PFSK-1 (cell line): ENCODE measurements at regions not wholly inside any gene's neighbourhood (a gene's known extent, or its start where the extent isn't known, plus 50 kb on each side); places are given as distances from the start of the nearest gene placed in this dataset.

Experiments used
- POLR2AphosphoS5 ChIP-seq: IDR thresholded peaks from 2 replicates; pipeline ENCODE4 v1.6.1; 2012; ENCODE audit warnings: low read depth, mild to moderate bottlenecking, control low read depth, low read length, moderate library complexity
- SIN3A ChIP-seq: IDR thresholded peaks from 2 replicates; pipeline ENCODE4 v1.6.1; 2012; ENCODE audit warnings: mild to moderate bottlenecking, low read length, moderate library complexity, borderline replicate concordance; ENCODE audit not compliant: insufficient read depth

DNA sequence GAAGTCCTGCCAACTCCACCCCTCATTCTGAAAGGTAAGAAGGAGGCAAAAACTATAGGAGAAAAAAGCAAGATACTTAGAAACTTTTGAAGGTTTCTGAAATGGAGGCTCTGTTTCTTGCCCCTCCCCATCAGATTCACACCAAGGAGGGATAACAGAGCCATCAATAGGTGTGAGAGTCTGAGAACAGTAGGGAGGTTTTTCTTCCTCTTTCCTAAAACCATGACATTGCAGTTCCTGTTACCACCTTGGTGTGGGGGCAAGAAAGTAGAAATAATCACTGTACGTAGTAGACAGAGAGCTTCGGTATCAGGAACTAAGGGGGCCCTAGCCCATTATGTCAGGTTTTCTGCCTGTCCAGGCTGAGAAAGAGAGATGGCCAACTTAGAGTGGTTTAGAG, 333.3 kb upstream of the SYNCRIP start:
- no peak for TF ChIP-seq POLR2AphosphoS5
- no peak for TF ChIP-seq SIN3A
